Spleen (tissue), 11 donors: ENCODE measurements at regions not wholly inside any gene's neighbourhood (a gene's known extent, or its start where the extent isn't known, plus 50 kb on each side); places are given as distances from the start of the nearest gene placed in this dataset.

Source experiments
- DNase-seq: peaks from one replicate; pipeline ENCODE4 v3.0.0-alpha.2; 2020
- H3K27ac ChIP-seq, 8 donors: fragments of 200-600 bp; sonication (generic) in 7 of 8; 1 replicate in 4 of 8; 2 replicates in 4 of 8; pipeline versions ENCODE4 v1.5.0 to v1.8.0; 2016 to 2021; ENCODE audit warnings: inconsistent platforms in 4 of 8, mild to moderate bottlenecking in 4 of 8, moderate library complexity in 1 of 8
- H3K27me3 ChIP-seq, 7 donors: fragments of 200-600 bp; sonication (generic) in 6 of 7; replicated peaks in 1 of 7; 1 replicate in 4 of 7; 2 replicates in 3 of 7; pipeline versions ENCODE4 v1.5.0 to v1.8.0; 2016 to 2021; ENCODE audit warnings: inconsistent platforms in 3 of 7, mild to moderate bottlenecking in 1 of 7
- H3K36me3 ChIP-seq, 6 donors: fragments of 200-600 bp; sonication (generic) in 5 of 6; 1 replicate in 4 of 6; 2 replicates in 2 of 6; pipeline versions ENCODE4 v1.5.0 to v1.8.0; 2016 to 2021; ENCODE audit warnings: inconsistent platforms in 2 of 6
- H3K4me1 ChIP-seq, 6 donors: fragments of 200-600 bp; sonication (generic) in 5 of 6; 1 replicate in 3 of 6; 2 replicates in 3 of 6; pipeline versions ENCODE4 v1.5.0 to v1.8.0; 2016 to 2021; ENCODE audit warnings: inconsistent platforms in 3 of 6
- H3K4me3 ChIP-seq, 8 donors: fragments of 200-600 bp; sonication (generic) in 7 of 8; 1 replicate in 4 of 8; 2 replicates in 4 of 8; pipeline versions ENCODE4 v1.5.0 to v1.8.0; 2016 to 2021; ENCODE audit warnings: inconsistent platforms in 4 of 8, mild to moderate bottlenecking in 4 of 8, moderate library complexity in 2 of 8
- H3K9me3 ChIP-seq, 8 donors: fragments of 200-600 bp; sonication (generic) in 7 of 8; 1 replicate in 4 of 8; 2 replicates in 4 of 8; pipeline versions ENCODE4 v1.5.0 to v1.8.0; 2016 to 2021; ENCODE audit warnings: inconsistent platforms in 4 of 8
- POLR2A ChIP-seq, 3 donors: fragments of 450-650 bp; IDR thresholded peaks; one replicate each; pipeline ENCODE4 v1.5.1; 2017; ENCODE audit warnings: antibody characterized with exemption in 3 of 3, mild to moderate bottlenecking in 1 of 3
- POLR2AphosphoS5 ChIP-seq, 3 donors: sonication (generic); formaldehyde crosslinking; IDR thresholded peaks; one replicate each; pipeline ENCODE4 v1.5.1; 2017; ENCODE audit warnings: antibody characterized with exemption in 3 of 3
- WGBS, 5 donors: extraction: QIAGEN DNeasy Blood & Tissue Kit in 3 of 5; methylation state at CpG; one replicate each; pipeline versions ENCODE4 v1.1.5 to v1.1.7; 2013 to 2018; 5-methylcytosine and 5-hydroxymethylcytosine counted together
- intact Hi-C: fragments of 100-400 bp; cut with DNase I; formaldehyde crosslinking; loops from one replicate; pipeline ENCODE4 v1.15.0; 2023; ENCODE audit warnings: low total_unique reads
- TF ChIP-seq, protein P1 (sequence below), 11 experiments: fragments of 200-600 bp in 7 of 11; fragments of 450-650 bp in 4 of 11; sonication (generic) in 4 of 11; IDR thresholded peaks in 8 of 11; conservative IDR thresholded peaks in 3 of 11; 1 replicate in 7 of 11; 2 replicates in 4 of 11; pipeline versions ENCODE4 v1.4.0 to v1.8.0; 2016 to 2021; ENCODE audit warnings: antibody characterized with exemption in 11 of 11, inconsistent platforms in 4 of 11, mild to moderate bottlenecking in 1 of 11
- donor health status: healthy with polysubstance abuse.
- donor health status: DM: no; HTN: no; CAD: no; lungs with moderate emphysema.
- donor health status: DM: no; HTN: no; CAD: no.
- donor health status: Bipolar disorder and iron deficiency.
- donor health status: healthy.
- donor health status: DM: no; HTN: no; CAD: no.
- donor health status: DM: yes; HTN: yes; CAD: no.

DNA sequence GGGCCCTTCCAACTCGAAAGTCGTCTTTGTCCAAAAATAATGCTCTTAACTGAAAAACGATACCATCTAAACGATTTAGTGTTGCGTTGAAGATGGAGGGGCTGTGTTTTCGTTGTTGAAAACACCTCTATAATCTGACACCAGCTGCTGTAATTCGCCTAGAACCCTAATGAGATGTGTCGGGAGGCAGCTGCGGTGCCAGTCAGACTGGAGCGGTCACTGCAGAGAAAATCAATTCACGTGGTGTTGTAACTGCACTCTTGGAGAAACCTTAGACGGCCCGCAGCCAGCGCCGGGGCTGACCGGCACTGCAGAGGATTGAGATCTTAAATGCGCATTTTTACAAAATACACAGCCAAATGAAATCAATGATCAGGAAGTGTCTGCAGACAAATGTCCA, 339.1 kb downstream of the ZNF536 start:
- intact Hi-C loops = no loop called here
- Histone ChIP-seq H3K27ac (no peak overlapping the region), H3K4me3 (no peak overlapping the region), H3K4me1 (no peaks in the 10 kb centered on the region), H3K9me3 (no peaks in the 10 kb centered on the region), H3K27me3 (peaks cover 0 to 8% (median 0%) of the 10 kb centered on the region in 7 donors), H3K36me3 (no peaks in the 10 kb centered on the region)
- DNase-seq = no peak
- WGBS, 5 donors = 53 to 73% (median 68%) methylated on average over 17 of the region's 17 CpGs
- TF ChIP-seq, protein P1, sequence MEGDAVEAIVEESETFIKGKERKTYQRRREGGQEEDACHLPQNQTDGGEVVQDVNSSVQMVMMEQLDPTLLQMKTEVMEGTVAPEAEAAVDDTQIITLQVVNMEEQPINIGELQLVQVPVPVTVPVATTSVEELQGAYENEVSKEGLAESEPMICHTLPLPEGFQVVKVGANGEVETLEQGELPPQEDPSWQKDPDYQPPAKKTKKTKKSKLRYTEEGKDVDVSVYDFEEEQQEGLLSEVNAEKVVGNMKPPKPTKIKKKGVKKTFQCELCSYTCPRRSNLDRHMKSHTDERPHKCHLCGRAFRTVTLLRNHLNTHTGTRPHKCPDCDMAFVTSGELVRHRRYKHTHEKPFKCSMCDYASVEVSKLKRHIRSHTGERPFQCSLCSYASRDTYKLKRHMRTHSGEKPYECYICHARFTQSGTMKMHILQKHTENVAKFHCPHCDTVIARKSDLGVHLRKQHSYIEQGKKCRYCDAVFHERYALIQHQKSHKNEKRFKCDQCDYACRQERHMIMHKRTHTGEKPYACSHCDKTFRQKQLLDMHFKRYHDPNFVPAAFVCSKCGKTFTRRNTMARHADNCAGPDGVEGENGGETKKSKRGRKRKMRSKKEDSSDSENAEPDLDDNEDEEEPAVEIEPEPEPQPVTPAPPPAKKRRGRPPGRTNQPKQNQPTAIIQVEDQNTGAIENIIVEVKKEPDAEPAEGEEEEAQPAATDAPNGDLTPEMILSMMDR (IDR thresholded peaks at IDR 0.05 in 8 of 11, conservative IDR thresholded peaks at IDR 0.05 in 3 of 11) = no peak
- TF ChIP-seq POLR2AphosphoS5 (IDR thresholded peaks at IDR 0.05) (no peak), POLR2A (IDR thresholded peaks at IDR 0.05) (no peak)

DNA sequence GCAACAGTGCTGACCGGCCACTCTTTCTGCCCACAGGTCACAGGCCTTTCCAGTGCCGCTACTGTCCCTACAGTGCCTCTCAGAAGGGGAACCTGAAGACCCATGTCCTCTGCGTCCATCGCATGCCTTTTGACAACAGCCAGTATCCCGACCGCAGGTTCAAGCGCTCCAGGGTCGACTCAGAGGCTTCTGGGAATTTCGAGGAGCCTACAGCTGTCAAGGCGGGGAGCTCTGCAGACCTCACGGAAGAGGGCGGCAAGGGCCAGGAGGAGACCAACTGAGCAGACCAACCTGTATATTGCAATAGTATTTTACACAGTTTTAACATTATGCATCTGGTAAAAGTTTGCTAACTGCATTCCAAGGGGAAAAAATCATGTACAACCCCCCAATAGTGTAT, 338.5 kb downstream of the ZNF536 start:
- Histone ChIP-seq H3K4me1 (no peaks in the 10 kb centered on the region), H3K9me3 (no peaks in the 10 kb centered on the region), H3K36me3 (no peaks in the 10 kb centered on the region), H3K4me3 (no peak overlapping the region), H3K27ac (no peak overlapping the region), H3K27me3 (peaks cover 0 to 8% (median 0%) of the 10 kb centered on the region in 7 donors)
- DNase-seq = no peak
- WGBS, 5 donors = 80 to 86% (median 83%) methylated on average over 12 of the region's 12 CpGs
- TF ChIP-seq POLR2AphosphoS5 (IDR thresholded peaks at IDR 0.05) = no peak
- TF ChIP-seq POLR2A (IDR thresholded peaks at IDR 0.05) = no peak
- TF ChIP-seq, protein P1 (IDR thresholded peaks at IDR 0.05 in 8 of 11, conservative IDR thresholded peaks at IDR 0.05 in 3 of 11) = no peak
- intact Hi-C loops = no loop called here

DNA sequence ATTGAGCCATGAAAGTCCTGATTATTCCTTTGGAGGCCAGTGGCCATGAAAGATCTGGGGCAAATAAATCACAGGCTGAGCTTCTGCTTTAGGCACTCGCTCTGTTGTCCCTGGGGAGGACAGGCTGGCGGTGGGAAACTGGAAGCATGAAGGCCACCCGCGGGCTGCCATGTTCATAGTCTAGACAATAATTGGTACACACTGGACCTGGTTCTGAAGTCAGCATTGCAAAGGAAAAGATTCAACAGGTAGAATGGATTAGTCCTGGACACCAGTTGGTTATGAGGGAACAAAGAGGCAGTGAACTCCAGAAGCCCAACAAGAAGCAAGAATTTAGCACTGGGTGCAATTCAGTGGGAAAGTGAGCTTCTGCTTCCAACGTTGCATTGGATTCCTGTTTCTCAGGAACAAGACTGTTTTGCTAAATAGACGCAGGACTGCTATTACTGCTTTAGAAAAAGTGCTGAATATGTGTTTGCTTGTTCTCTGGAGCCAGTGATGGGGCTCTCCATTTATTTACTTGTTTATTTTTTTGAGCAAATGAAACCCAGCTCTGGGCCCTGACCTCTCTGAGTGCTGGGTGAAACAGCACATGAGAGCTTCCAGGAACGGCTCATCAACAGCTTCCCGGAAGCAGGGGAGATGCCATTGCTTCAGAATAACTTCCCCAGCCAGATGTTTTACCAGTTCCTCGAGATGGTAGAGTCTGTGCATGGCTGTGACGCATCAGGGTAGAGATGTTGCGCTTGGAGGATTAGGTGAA, 336.4 kb downstream of the ZNF536 start:
- peak; percentile 35 for DNase-seq
- 75 to 83% (median 78%) methylated on average over 11 of the region's 11 CpGs for WGBS, 5 donors
- intact Hi-C loops = no loop called here
- no peaks in the 10 kb centered on the region for H3K4me1 ChIP-seq
- TF ChIP-seq POLR2A (IDR thresholded peaks at IDR 0.05) = no peak
- TF ChIP-seq POLR2AphosphoS5 (IDR thresholded peaks at IDR 0.05) = no peak
- TF ChIP-seq, protein P1 (IDR thresholded peaks at IDR 0.05 in 8 of 11, conservative IDR thresholded peaks at IDR 0.05 in 3 of 11) = no peak
- peaks cover 0 to 8% (median 0%) of the 10 kb centered on the region in 7 donors for H3K27me3 ChIP-seq
- no peaks in the 10 kb centered on the region for H3K36me3 ChIP-seq
- H3K27ac ChIP-seq = no peak overlapping the region
- no peaks in the 10 kb centered on the region for H3K9me3 ChIP-seq
- H3K4me3 ChIP-seq = no peak overlapping the region

DNA sequence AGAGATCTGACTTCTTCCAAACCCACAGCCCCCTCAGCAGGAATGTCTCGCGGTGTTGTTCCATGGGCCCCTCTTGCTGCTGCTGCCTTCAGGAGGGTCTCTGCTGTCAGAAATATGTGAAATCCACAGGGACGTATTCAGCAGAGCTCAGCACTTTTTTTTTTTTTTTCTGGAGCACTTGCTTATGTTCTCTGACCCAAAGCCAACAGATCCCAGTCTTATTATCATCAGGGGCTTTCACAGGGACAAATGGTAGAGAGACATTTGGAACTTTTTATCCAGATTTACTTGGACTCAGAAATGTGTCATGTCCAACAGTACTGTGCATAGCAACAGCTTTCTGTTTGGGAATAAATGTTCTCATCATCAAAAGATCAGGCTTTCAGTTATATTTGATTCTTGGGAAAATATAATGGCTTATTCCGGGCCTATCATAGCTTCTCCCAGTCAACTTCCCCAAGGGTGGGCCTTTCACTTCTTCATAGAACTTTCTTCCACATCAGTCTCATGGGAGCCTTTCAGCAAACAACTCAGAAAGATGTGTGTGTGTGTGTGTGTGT, 332.7 kb downstream of the ZNF536 start:
- TF ChIP-seq, protein P1 (IDR thresholded peaks at IDR 0.05 in 8 of 11, conservative IDR thresholded peaks at IDR 0.05 in 3 of 11) = no peak
- no peak for TF ChIP-seq POLR2AphosphoS5 (IDR thresholded peaks at IDR 0.05)
- TF ChIP-seq POLR2A (IDR thresholded peaks at IDR 0.05) = no peak
- peaks cover 0 to 5% (median 0%) of the 10 kb centered on the region in 7 donors for H3K27me3 ChIP-seq
- WGBS, 5 donors = 89 to 96% (median 93%) methylated on average over 4 of the region's 4 CpGs

More for the DNA sequence above, 332.7 kb downstream of the ZNF536 start:
- H3K27ac ChIP-seq = no peak overlapping the region
- H3K36me3 ChIP-seq = no peaks in the 10 kb centered on the region
- no peak for DNase-seq
- no peaks in the 10 kb centered on the region for H3K9me3 ChIP-seq
- no peaks in the 10 kb centered on the region for H3K4me1 ChIP-seq
- no peak overlapping the region for H3K4me3 ChIP-seq
- intact Hi-C loops = no loop called here
